Inflammatory macrophage treated with lipopolysaccharide for 1 hour (primary cell): ENCODE measurements at regions not wholly inside any gene's neighbourhood (a gene's known extent, or its start where the extent isn't known, plus 50 kb on each side); places are given as distances from the start of the nearest gene placed in this dataset.

Source experiments
- DNase-seq, 2 donors: peaks; one replicate each; pipeline ENCODE4 v3.0.0-alpha.2; 2020 to 2022

- DNase-seq = peak in 1 of 2 donors; percentile 18
These were observed 206.5 kb upstream of the EEA1 start for GRCh38 chr12:93135286-93136239.

GRCh38 chr12:93136253-93137055 lies 207.4 kb upstream of the EEA1 start:
- DNase-seq = peak; percentile 20 to 33

- peak; percentile 71 to 73 for DNase-seq
These were observed 208.8 kb upstream of the EEA1 start for GRCh38 chr12:93137656-93138612.

- peak; percentile 67 to 73 for DNase-seq
These were observed 210.1 kb upstream of the EEA1 start for GRCh38 chr12:93139028-93139665.

GRCh38 chr12:93140325-93140724 lies 211.2 kb upstream of the EEA1 start:
- no peak for DNase-seq

- no peak for DNase-seq
These were observed 211.7 kb upstream of the EEA1 start for GRCh38 chr12:93140801-93141200.

- DNase-seq = no peak
These were observed 213.8 kb upstream of the EEA1 start for GRCh38 chr12:93142881-93143280.

- DNase-seq = no peak
These were observed 215.0 kb upstream of the EEA1 start for GRCh38 chr12:93144109-93144508.

GRCh38 chr12:93145086-93145485 lies 216.0 kb upstream of the EEA1 start:
- no peak for DNase-seq

- DNase-seq = no peak
These were observed 217.3 kb upstream of the EEA1 start for GRCh38 chr12:93146263-93146939.

GRCh38 chr12:93146970-93147369 lies 217.9 kb upstream of the EEA1 start:
- DNase-seq = no peak

- no peak for DNase-seq
These were observed 219.3 kb upstream of the EEA1 start for GRCh38 chr12:93148412-93148811.

GRCh38 chr12:93149229-93149628 lies 220.1 kb upstream of the EEA1 start:
- no peak for DNase-seq

GRCh38 chr12:93151079-93151762 lies 222.1 kb upstream of the EEA1 start:
- DNase-seq = no peak

- no peak for DNase-seq
These were observed 223.5 kb upstream of the EEA1 start for GRCh38 chr12:93152617-93153016.

- no peak for DNase-seq
These were observed 224.2 kb upstream of the EEA1 start for GRCh38 chr12:93153321-93153720.

- DNase-seq = no peak
These were observed 223.5 kb upstream of the NUDT4 start for GRCh38 chr12:93154096-93154728.

GRCh38 chr12:93154753-93155480 lies 222.8 kb upstream of the NUDT4 start:
- peak; percentile 58 for DNase-seq

GRCh38 chr12:93156086-93156716 lies 221.5 kb upstream of the NUDT4 start:
- no peak for DNase-seq
